PC-3 (cell line): ENCODE measurements at regions not wholly inside any gene's neighbourhood (a gene's known extent, or its start where the extent isn't known, plus 50 kb on each side); places are given as distances from the start of the nearest gene placed in this dataset.
"Not testable (repeated sequence)": the region's sequence is repeated elsewhere in the genome, so short reads cannot be mapped to it uniquely, and the experiment has no call there.

ENCODE experiments used
- ATAC-seq: fragments of 200-7000 bp; cut with Tn5 transposase; 2 replicates; pipeline ENCODE4 v1.9.1; 2020; ENCODE audit warnings: mild to moderate bottlenecking, moderate library complexity
- BruUV-seq: library from RNA; stranded (reverse); fragments of 400-500 nt; replicated peaks from 2 replicates; lab custom pipeline; 2021; lab: Mats Ljungman, UMichigan
- CTCF ChIA-PET: fragments of 300-600 bp; sonication (Branson Sonifier 250); formaldehyde crosslinking; loops from one replicate; lab custom pipeline; 2022; ENCODE audit warnings: antibody characterized with exemption; lab: Charles Lee
- POLR2A ChIA-PET: fragments of 300-600 bp; sonication (Branson Sonifier 250); formaldehyde crosslinking; loops from one replicate; lab custom pipeline; 2022; ENCODE audit warnings: antibody characterized with exemption; ENCODE audit not compliant: unreplicated experiment; lab: Charles Lee
- DNase-seq: peaks from one replicate; pipeline ENCODE4 v3.0.0-alpha.2; 2015
- H2AFZ ChIP-seq: fragments of 300-600 bp; sonication (generic); 2 replicates; pipeline ENCODE4 v1.6.0; 2016; ENCODE audit warnings: antibody characterized with exemption, low read length
- H3F3A ChIP-seq: fragments of 300-600 bp; sonication (generic); one replicate; pipeline ENCODE4 v1.6.0; 2017; ENCODE audit warnings: antibody characterized with exemption, low read length, control low read depth, mild to moderate bottlenecking; ENCODE audit not compliant: unreplicated experiment
- H3K27ac ChIP-seq: fragments of 300-600 bp; sonication (generic); 2 replicates; pipeline ENCODE4 v1.5.1; 2016; ENCODE audit warnings: mild to moderate bottlenecking, low read length
- H3K27me3 ChIP-seq: fragments of 300-600 bp; sonication (generic); 2 replicates; pipeline ENCODE4 v1.6.1; 2016; ENCODE audit warnings: low read length, mixed read lengths
- H3K36me3 ChIP-seq: fragments of 300-600 bp; sonication (generic); 2 replicates; pipeline ENCODE4 v1.6.1; 2016; ENCODE audit warnings: low read depth, mixed run types, low read length, mixed read lengths
- H3K4me1 ChIP-seq: fragments of 300-600 bp; sonication (generic); 2 replicates; pipeline ENCODE4 v1.5.1; 2016; ENCODE audit warnings: low read length; ENCODE audit not compliant: insufficient read depth
- H3K4me2 ChIP-seq: fragments of 300-600 bp; sonication (generic); 2 replicates; pipeline ENCODE4 v1.6.0; 2016; ENCODE audit warnings: low read length
- H3K4me3 ChIP-seq: fragments of 300-600 bp; sonication (generic); 2 replicates; pipeline ENCODE4 v1.5.1; 2016; ENCODE audit warnings: mild to moderate bottlenecking, low read length, mixed read lengths
- H3K79me2 ChIP-seq: fragments of 300-600 bp; sonication (generic); 2 replicates; pipeline ENCODE4 v1.6.1; 2017; ENCODE audit warnings: low read length, mixed read lengths
- H3K9ac ChIP-seq: fragments of 300-600 bp; sonication (generic); 2 replicates; pipeline ENCODE4 v1.6.0; 2016; ENCODE audit warnings: mild to moderate bottlenecking, low read length
- H3K9me2 ChIP-seq: fragments of 300-600 bp; sonication (generic); replicated peaks from 2 replicates; pipeline ENCODE4 v1.6.1; 2016; ENCODE audit warnings: mixed run types, low read length, mixed read lengths
- H3K9me3 ChIP-seq: fragments of 300-600 bp; sonication (generic); 2 replicates; pipeline ENCODE4 v1.6.1; 2016; ENCODE audit warnings: low read length, mixed read lengths
- H4K20me1 ChIP-seq: fragments of 300-600 bp; sonication (generic); 2 replicates; pipeline ENCODE4 v1.6.1; 2016; ENCODE audit warnings: low read length, mixed read lengths
- EZH2 ChIP-seq: fragments of 300-600 bp; sonication (generic); IDR thresholded peaks from one replicate; pipeline ENCODE4 v1.6.1; 2017; ENCODE audit warnings: antibody characterized with exemption, mild to moderate bottlenecking, low read length; ENCODE audit not compliant: unreplicated experiment
- EZH2phosphoT487 ChIP-seq: fragments of 300-600 bp; sonication (generic); IDR thresholded peaks from 2 replicates; pipeline ENCODE4 v1.6.1; 2018; ENCODE audit warnings: mild to moderate bottlenecking, antibody characterized with exemption, low read length, borderline replicate concordance
- intact Hi-C: fragments of 100-400 bp; cut with micrococcal nuclease; formaldehyde crosslinking; loops from 2 replicates; pipeline ENCODE4 v1.9.0; 2023
- TF ChIP-seq, protein P1 (sequence below): fragments of 300-600 bp; sonication (generic); conservative IDR thresholded peaks from 2 replicates; pipeline ENCODE4 v1.5.1; 2017; ENCODE audit warnings: antibody characterized with exemption, low read depth, mild to moderate bottlenecking, low read length

DNA sequence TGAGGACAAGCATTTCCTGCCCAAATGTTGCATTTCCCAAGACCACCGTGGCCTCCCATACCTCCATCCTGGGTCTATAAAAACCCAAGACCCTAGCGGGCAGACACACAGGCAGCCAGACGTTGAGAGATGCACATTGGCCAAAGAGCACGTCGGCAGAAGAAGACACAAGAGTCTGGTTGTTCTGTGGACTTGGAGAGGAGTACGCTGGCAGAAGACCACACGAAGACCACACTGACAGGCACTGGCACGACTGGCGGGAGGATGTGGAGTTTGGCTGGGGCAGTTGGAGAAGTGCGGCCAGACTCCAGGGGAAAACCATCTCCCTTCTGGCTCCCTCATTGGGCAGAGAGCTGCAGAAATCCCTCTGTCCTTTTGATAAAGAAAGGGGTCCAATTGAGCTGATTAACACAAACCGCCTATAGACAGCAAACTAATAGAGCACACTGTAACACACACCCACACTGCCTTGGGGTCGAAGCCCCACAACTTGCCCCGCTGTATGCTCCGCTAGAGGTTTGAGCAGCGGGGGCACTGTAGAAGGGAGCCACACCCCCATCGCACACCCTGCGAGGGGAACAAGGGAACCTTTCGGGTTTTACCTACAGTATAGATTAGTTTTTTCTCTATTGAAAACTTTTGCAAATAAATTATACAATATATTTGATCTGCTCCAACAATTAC, 376.7 kb upstream of the KLHL4 start:
- BruUV-seq: no TSS peak
- Histone ChIP-seq H3K9me2 (no peaks in the 10 kb centered on the region), H3K27ac (no peak overlapping the region), H3K4me3 (no peak overlapping the region), H3K79me2 (no peaks in the 10 kb centered on the region), H4K20me1 (no peaks in the 10 kb centered on the region), H3K4me2 (no peak overlapping the region), H3K36me3 (no peaks in the 10 kb centered on the region), H3K4me1 (no peaks in the 10 kb centered on the region), H3K9ac (no peak overlapping the region), H3K27me3 (no peaks in the 10 kb centered on the region), H3K9me3 (no peaks in the 10 kb centered on the region), H3F3A (no peaks in the 10 kb centered on the region), H2AFZ (no peak overlapping the region)
- ATAC-seq (no peak), DNase-seq (no peak)
- POLR2A ChIA-PET: no interaction called here
- intact Hi-C loops: no loop called here
- TF ChIP-seq EZH2: no peak
- TF ChIP-seq, protein P1, sequence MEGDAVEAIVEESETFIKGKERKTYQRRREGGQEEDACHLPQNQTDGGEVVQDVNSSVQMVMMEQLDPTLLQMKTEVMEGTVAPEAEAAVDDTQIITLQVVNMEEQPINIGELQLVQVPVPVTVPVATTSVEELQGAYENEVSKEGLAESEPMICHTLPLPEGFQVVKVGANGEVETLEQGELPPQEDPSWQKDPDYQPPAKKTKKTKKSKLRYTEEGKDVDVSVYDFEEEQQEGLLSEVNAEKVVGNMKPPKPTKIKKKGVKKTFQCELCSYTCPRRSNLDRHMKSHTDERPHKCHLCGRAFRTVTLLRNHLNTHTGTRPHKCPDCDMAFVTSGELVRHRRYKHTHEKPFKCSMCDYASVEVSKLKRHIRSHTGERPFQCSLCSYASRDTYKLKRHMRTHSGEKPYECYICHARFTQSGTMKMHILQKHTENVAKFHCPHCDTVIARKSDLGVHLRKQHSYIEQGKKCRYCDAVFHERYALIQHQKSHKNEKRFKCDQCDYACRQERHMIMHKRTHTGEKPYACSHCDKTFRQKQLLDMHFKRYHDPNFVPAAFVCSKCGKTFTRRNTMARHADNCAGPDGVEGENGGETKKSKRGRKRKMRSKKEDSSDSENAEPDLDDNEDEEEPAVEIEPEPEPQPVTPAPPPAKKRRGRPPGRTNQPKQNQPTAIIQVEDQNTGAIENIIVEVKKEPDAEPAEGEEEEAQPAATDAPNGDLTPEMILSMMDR: no peak
- no peak for TF ChIP-seq EZH2phosphoT487
- CTCF ChIA-PET: no interaction called here

DNA sequence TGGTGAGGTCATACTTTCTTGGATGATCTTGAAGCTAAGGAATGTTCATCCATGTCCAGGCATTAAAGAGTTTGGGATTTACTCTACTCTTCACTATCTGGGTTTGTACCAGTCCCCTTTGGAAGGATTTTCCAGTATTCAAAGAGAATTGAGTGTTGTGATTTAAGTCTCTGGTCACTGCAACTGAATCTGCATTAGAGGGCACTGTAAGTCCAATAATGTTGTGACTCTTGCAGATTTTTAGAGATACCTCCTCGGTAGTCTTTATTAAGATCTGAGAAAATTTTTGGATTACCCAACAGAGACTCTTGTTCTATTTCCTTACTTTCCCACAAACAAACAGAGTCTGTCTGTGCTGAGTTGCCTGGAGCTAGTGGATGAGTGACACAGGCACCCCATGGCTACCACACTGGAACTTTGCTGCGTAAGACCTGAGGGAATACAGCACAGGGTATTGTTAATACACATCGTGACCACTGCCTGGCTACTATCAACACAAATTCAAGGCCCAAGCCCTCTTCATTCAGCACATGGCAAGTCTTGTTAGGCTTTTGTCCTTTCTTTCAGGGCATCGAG, 357.1 kb upstream of the KLHL4 start:
- BruUV-seq: no TSS peak
- no peaks in the 10 kb centered on the region for H4K20me1 ChIP-seq
- H3K36me3 ChIP-seq: no peaks in the 10 kb centered on the region
- TF ChIP-seq, protein P1: no peak
- TF ChIP-seq EZH2 (no peak), EZH2phosphoT487 (no peak)
- no peaks in the 10 kb centered on the region for H3K79me2 ChIP-seq
- H3F3A ChIP-seq: no peaks in the 10 kb centered on the region
- no peaks in the 10 kb centered on the region for H3K9me2 ChIP-seq
- ATAC-seq (no peak), DNase-seq (no peak)
- POLR2A ChIA-PET: no interaction called here
- CTCF ChIA-PET: no interaction called here
- H2AFZ ChIP-seq: no peak overlapping the region
- intact Hi-C loops: loop anchor here (1.0 kb wide), 1 partner anchor 139 kb away; no protein-coding TSS in a partner anchor
- no peaks in the 10 kb centered on the region for H3K27me3 ChIP-seq
- no peak overlapping the region for H3K4me3 ChIP-seq
- H3K9me3 ChIP-seq: no peaks in the 10 kb centered on the region
- no peaks in the 10 kb centered on the region for H3K4me1 ChIP-seq
- no peak overlapping the region for H3K9ac ChIP-seq
- no peak overlapping the region for H3K27ac ChIP-seq
- H3K4me2 ChIP-seq: no peak overlapping the region

DNA sequence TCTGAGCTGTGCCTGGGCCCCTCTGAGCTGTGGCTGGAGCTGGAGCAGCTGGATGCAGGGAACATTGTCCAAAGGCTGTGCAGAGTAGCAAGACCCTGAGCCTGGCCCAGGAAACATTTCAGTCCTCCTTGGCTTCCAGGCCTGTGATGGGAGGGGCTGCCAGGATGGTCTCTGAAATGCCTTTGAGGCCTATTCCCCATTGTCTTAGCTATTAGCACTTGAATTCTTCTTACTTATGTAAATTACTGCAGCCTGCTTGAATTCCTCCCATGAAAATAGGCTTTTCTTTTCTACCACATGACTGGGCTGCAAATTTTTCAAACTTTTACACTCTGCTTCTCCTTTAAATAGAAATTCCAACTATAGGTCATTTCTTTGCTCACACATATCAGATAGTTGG, 349.8 kb upstream of the KLHL4 start:
- BruUV-seq: no TSS peak
- Histone ChIP-seq H3K36me3 (no peaks in the 10 kb centered on the region), H2AFZ (no peak overlapping the region), H3K79me2 (no peaks in the 10 kb centered on the region), H3K4me1 (no peaks in the 10 kb centered on the region), H3K9me3 (no peaks in the 10 kb centered on the region), H3K4me2 (no peak overlapping the region), H3K4me3 (no peak overlapping the region), H3K27ac (no peak overlapping the region), H3K9me2 (no peaks in the 10 kb centered on the region), H3K9ac (no peak overlapping the region), H4K20me1 (no peaks in the 10 kb centered on the region), H3F3A (no peaks in the 10 kb centered on the region), H3K27me3 (no peaks in the 10 kb centered on the region)
- TF ChIP-seq EZH2 (no peak), EZH2phosphoT487 (no peak)
- TF ChIP-seq, protein P1: no peak
- ChIA-PET POLR2A (no interaction called here), CTCF (no interaction called here)
- no peak for ATAC-seq
- intact Hi-C loops: no loop called here
- no peak for DNase-seq

DNA sequence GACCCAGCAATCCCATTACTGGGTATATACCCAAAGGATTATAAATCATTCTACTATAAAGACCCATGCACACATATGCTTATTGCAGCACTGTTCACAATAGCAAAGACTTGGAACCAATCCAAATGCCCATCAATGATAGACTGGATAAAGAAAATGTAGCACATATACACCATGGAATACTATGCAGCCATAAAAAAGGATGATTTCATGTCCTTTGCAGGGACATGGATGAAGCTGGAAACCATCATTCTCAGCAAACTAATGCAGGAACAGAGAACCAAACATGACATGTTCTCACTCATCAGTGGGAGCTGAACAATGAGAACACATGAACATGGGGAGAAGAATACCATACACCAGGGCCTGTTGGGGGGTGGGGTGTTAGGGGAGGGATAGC, 339.6 kb upstream of the KLHL4 start:
- POLR2A ChIA-PET, CTCF ChIA-PET: not testable (repeated sequence)

More for the DNA sequence above, 339.6 kb upstream of the KLHL4 start:
- H3K4me1 ChIP-seq, H3K9ac ChIP-seq, H3K9me2 ChIP-seq, H3K27me3 ChIP-seq, DNase-seq, H3F3A ChIP-seq, intact Hi-C loops, H3K27ac ChIP-seq, H4K20me1 ChIP-seq, H3K9me3 ChIP-seq, H3K79me2 ChIP-seq, H3K4me2 ChIP-seq, H2AFZ ChIP-seq, ATAC-seq, H3K36me3 ChIP-seq, H3K4me3 ChIP-seq, BruUV-seq: not testable (repeated sequence)
